OCI-M2 (cell line): ENCODE measurements at regions not wholly inside any gene's neighbourhood (a gene's known extent, or its start where the extent isn't known, plus 50 kb on each side); places are given as distances from the start of the nearest gene placed in this dataset.

Experiments
- DNase-seq: peaks from one replicate; lab custom pipeline; 2025; ENCODE audit not compliant: unreplicated experiment; lab: John Stamatoyannopoulos, UW

GRCh38 chr21:43277481-43278351 is 108.9 kb downstream of the CRYAA start:
- DNase-seq = no peak

GRCh38 chr21:43276811-43277210 is 108.0 kb downstream of the CRYAA start:
- DNase-seq = no peak

GRCh38 chr21:43275421-43276211 is 106.8 kb downstream of the CRYAA start:
- no peak for DNase-seq

GRCh38 chr21:43274946-43275310 is 106.1 kb downstream of the CRYAA start:
- DNase-seq = no peak

GRCh38 chr21:43274022-43274945 is 105.5 kb downstream of the CRYAA start:
- DNase-seq = no peak

- DNase-seq = no peak
Measured at GRCh38 chr21:43273708-43274021, 104.9 kb downstream of the CRYAA start.

GRCh38 chr21:43273016-43273707 is 104.4 kb downstream of the CRYAA start:
- no peak for DNase-seq

GRCh38 chr21:43272591-43272990 is 103.8 kb downstream of the CRYAA start:
- DNase-seq = no peak

GRCh38 chr21:43271452-43272020 is 102.7 kb downstream of the CRYAA start:
- no peak for DNase-seq

- no peak for DNase-seq
Measured at GRCh38 chr21:43270800-43271301, 102.0 kb downstream of the CRYAA start.

GRCh38 chr21:43269957-43270705 is 101.3 kb downstream of the CRYAA start:
- DNase-seq = no peak

- no peak for DNase-seq
Measured at GRCh38 chr21:43269440-43269839, 100.6 kb downstream of the CRYAA start.

- DNase-seq = no peak
Measured at GRCh38 chr21:43268804-43269186, 100.0 kb downstream of the CRYAA start.

GRCh38 chr21:43268086-43268803 is 99.4 kb downstream of the CRYAA start:
- DNase-seq = no peak

- no peak for DNase-seq
Measured at GRCh38 chr21:43267391-43268085, 98.7 kb downstream of the CRYAA start.

- DNase-seq = no peak
Measured at GRCh38 chr21:43266534-43266933, 97.7 kb downstream of the CRYAA start.

GRCh38 chr21:43262427-43262826 is 93.6 kb downstream of the CRYAA start:
- DNase-seq = no peak
